DND-41 (cell line): ENCODE measurements at regions not wholly inside any gene's neighbourhood (a gene's known extent, or its start where the extent isn't known, plus 50 kb on each side); places are given as distances from the start of the nearest gene placed in this dataset.
A peak's percentile ranks its signal among the peaks of the same experiment; 100 is the strongest.

Experiments
- ATAC-seq: fragments of 200-7000 bp; cut with Tn5 transposase; 3 replicates; pipeline ENCODE4 v1.9.1; 2021; ENCODE audit warnings: low read depth; ENCODE audit not compliant: insufficient read depth
- DNase-seq: peaks from one replicate; pipeline ENCODE4 v3.0.0-alpha.2; 2020
- H2AFZ ChIP-seq: 2 replicates; pipeline ENCODE4 v1.6.0; 2012; ENCODE audit warnings: low read depth, low read length
- H3K27ac ChIP-seq: 2 replicates; pipeline ENCODE4 v1.5.1; 2012; ENCODE audit warnings: low read length, inconsistent platforms
- H3K27me3 ChIP-seq: fragments of 200-600 bp; sonication (generic); 2 replicates; pipeline ENCODE4 v1.6.0; 2012; ENCODE audit warnings: low read length, mild to moderate bottlenecking, inconsistent platforms; ENCODE audit not compliant: insufficient read depth, poor library complexity
- H3K36me3 ChIP-seq: 2 replicates; pipeline ENCODE4 v1.5.1; 2012; ENCODE audit warnings: low read length, inconsistent platforms; ENCODE audit not compliant: insufficient read depth
- H3K4me1 ChIP-seq: 2 replicates; pipeline ENCODE4 v1.5.1; 2012; ENCODE audit warnings: mild to moderate bottlenecking, low read length; ENCODE audit not compliant: insufficient read depth
- H3K4me2 ChIP-seq: 2 replicates; pipeline ENCODE4 v1.6.0; 2012; ENCODE audit warnings: mild to moderate bottlenecking, moderate library complexity, low read length, inconsistent platforms; ENCODE audit not compliant: insufficient read depth
- H3K4me3 ChIP-seq, 2 experiments: fragments of 200-600 bp in 1 of 2; shearing (Covaris generic) in 1 of 2; 2 replicates each; pipeline ENCODE4 v1.5.1; 2012 to 2016; ENCODE audit warnings: inconsistent platforms in 2 of 2, low read length in 2 of 2, mild to moderate bottlenecking in 2 of 2, low read depth in 1 of 2, moderate library complexity in 1 of 2
- H3K79me2 ChIP-seq: 2 replicates; pipeline ENCODE4 v1.6.0; 2012; ENCODE audit warnings: low read length, inconsistent platforms; ENCODE audit not compliant: insufficient read depth
- H3K9ac ChIP-seq: 2 replicates; pipeline ENCODE4 v1.6.0; 2012; ENCODE audit warnings: low read depth, mild to moderate bottlenecking, inconsistent platforms, low read length, moderate library complexity
- H3K9me3 ChIP-seq: 2 replicates; pipeline ENCODE4 v1.5.1; 2012; ENCODE audit warnings: low read length, moderate library complexity, mild to moderate bottlenecking, inconsistent platforms; ENCODE audit not compliant: insufficient read depth, severe bottlenecking
- H4K20me1 ChIP-seq: 2 replicates; pipeline ENCODE4 v1.6.0; 2012; ENCODE audit warnings: low read length; ENCODE audit not compliant: insufficient read depth
- EZH2 ChIP-seq: IDR thresholded peaks from 3 replicates; pipeline ENCODE4 v1.6.1; 2012; ENCODE audit warnings: borderline replicate concordance, low read depth, mild to moderate bottlenecking, moderate library complexity, low read length, inconsistent platforms; ENCODE audit not compliant: severe bottlenecking
- TF ChIP-seq, protein P1 (sequence below): IDR thresholded peaks from 2 replicates; pipeline ENCODE4 v1.5.1; 2012; ENCODE audit warnings: borderline replicate concordance, low read length, moderate library complexity, mild to moderate bottlenecking; ENCODE audit not compliant: poor library complexity, severe bottlenecking; ENCODE audit errors: extremely low read depth

DNA sequence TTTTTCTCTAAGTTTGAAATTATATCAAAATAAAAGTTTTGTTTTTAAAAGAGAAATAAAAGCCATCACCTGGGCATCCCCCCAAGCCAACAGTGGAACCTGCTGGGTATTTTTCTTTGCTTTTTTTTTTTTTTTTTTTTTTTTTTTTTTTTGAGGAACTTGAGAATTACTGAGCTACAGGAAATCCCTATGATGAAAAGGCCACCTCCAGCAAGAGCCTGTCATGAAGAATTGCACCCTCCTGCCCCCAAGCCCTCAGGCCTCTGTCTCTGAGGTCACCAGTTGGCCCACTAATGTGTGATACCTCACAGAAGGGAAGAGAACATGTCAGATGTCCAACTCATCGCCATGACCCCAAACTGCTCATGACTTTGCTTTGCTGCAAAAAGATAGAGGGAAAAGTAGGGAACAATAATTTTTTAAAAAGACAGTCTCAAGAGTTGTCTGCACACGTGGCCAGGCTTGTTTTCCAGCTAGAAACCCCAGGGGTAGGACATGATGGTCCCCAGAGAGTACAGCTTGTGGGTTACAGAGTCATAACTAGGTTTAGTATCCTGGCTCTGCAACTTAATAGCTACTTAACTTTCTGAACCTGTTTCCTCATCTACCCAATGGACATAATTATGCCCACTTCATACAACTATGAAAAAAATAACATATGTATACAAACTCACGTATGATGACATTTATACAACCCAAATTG, 124.3 kb upstream of the EGLN3 start:
- no peaks in the 10 kb centered on the region for H3K79me2 ChIP-seq
- DNase-seq = no peak
- H4K20me1 ChIP-seq = no peaks in the 10 kb centered on the region
- H3K9me3 ChIP-seq = peaks cover 9% of the 10 kb centered on the region
- H3K4me2 ChIP-seq = no peak overlapping the region
- peak; percentile 58; the same call in 2 of the 3 replicates for ATAC-seq
- H3K9ac ChIP-seq = no peak overlapping the region
- no peak overlapping the region for H2AFZ ChIP-seq
- no peak overlapping the region for H3K4me3 ChIP-seq
- no peak overlapping the region for H3K27ac ChIP-seq
- H3K4me1 ChIP-seq = peaks cover 10% of the 10 kb centered on the region
- H3K36me3 ChIP-seq = no peaks in the 10 kb centered on the region
- TF ChIP-seq EZH2 = no peak
- TF ChIP-seq, protein P1, sequence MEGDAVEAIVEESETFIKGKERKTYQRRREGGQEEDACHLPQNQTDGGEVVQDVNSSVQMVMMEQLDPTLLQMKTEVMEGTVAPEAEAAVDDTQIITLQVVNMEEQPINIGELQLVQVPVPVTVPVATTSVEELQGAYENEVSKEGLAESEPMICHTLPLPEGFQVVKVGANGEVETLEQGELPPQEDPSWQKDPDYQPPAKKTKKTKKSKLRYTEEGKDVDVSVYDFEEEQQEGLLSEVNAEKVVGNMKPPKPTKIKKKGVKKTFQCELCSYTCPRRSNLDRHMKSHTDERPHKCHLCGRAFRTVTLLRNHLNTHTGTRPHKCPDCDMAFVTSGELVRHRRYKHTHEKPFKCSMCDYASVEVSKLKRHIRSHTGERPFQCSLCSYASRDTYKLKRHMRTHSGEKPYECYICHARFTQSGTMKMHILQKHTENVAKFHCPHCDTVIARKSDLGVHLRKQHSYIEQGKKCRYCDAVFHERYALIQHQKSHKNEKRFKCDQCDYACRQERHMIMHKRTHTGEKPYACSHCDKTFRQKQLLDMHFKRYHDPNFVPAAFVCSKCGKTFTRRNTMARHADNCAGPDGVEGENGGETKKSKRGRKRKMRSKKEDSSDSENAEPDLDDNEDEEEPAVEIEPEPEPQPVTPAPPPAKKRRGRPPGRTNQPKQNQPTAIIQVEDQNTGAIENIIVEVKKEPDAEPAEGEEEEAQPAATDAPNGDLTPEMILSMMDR = no peak
- no peaks in the 10 kb centered on the region for H3K27me3 ChIP-seq

GRCh38 chr14:34072921-34073320, 122.0 kb upstream of the EGLN3 start:
- ATAC-seq (no peak), DNase-seq (no peak)
- Histone ChIP-seq H3K9me3 (peaks cover 9% of the 10 kb centered on the region), H3K9ac (no peak overlapping the region), H4K20me1 (no peaks in the 10 kb centered on the region), H3K4me2 (no peak overlapping the region), H3K4me3 (no peak overlapping the region), H3K36me3 (no peaks in the 10 kb centered on the region), H2AFZ (no peak overlapping the region), H3K27ac (no peak overlapping the region), H3K79me2 (no peaks in the 10 kb centered on the region), H3K4me1 (peaks cover 10% of the 10 kb centered on the region), H3K27me3 (no peaks in the 10 kb centered on the region)
- TF ChIP-seq, protein P1 = no peak
- TF ChIP-seq EZH2 = no peak

- Histone ChIP-seq H4K20me1 (no peaks in the 10 kb centered on the region), H3K4me2 (no peak overlapping the region), H3K9ac (no peak overlapping the region), H3K27ac (no peak overlapping the region), H3K4me3 (no peak overlapping the region), H2AFZ (no peak overlapping the region), H3K79me2 (no peaks in the 10 kb centered on the region), H3K36me3 (no peaks in the 10 kb centered on the region), H3K4me1 (peaks cover 10% of the 10 kb centered on the region), H3K27me3 (no peaks in the 10 kb centered on the region), H3K9me3 (peaks cover 9% of the 10 kb centered on the region)
- DNase-seq (no peak), ATAC-seq (no peak)
- no peak for TF ChIP-seq EZH2
- TF ChIP-seq, protein P1 = no peak
These were observed 121.5 kb upstream of the EGLN3 start for GRCh38 chr14:34072401-34072800.
